OCI-LY1 (cell line): ENCODE measurements at regions not wholly inside any gene's neighbourhood (a gene's known extent, or its start where the extent isn't known, plus 50 kb on each side); places are given as distances from the start of the nearest gene placed in this dataset.

Source experiments
- H2AFZ ChIP-seq: fragments of 200-600 bp; sonication (generic), shearing (Covaris generic); 2 replicates; pipeline ENCODE4 v1.6.0; 2014; ENCODE audit warnings: antibody characterized with exemption, mild to moderate bottlenecking, low read length
- H3F3A ChIP-seq: fragments of 200-600 bp; sonication (generic), shearing (Covaris generic); 2 replicates; pipeline ENCODE4 v1.6.0; 2014; ENCODE audit warnings: mild to moderate bottlenecking, antibody characterized with exemption, low read length, moderate library complexity; ENCODE audit not compliant: insufficient read depth
- H3K27ac ChIP-seq: fragments of 200-600 bp; sonication (generic); 2 replicates; pipeline ENCODE4 v1.5.1; 2014; ENCODE audit warnings: low read length, mixed run types, mild to moderate bottlenecking, low read depth; ENCODE audit not compliant: poor library complexity, severe bottlenecking
- H3K27me3 ChIP-seq: fragments of 200-600 bp; sonication (generic); 2 replicates; pipeline ENCODE4 v1.6.0; 2014; ENCODE audit warnings: antibody characterized with exemption, mild to moderate bottlenecking, low read length, moderate library complexity; ENCODE audit not compliant: insufficient read depth
- H3K36me3 ChIP-seq: fragments of 200-600 bp; sonication (generic); 2 replicates; pipeline ENCODE4 v1.6.1; 2014; ENCODE audit warnings: mild to moderate bottlenecking, antibody characterized with exemption, low read length, moderate library complexity, mixed read lengths; ENCODE audit not compliant: insufficient read depth
- H3K4me1 ChIP-seq: fragments of 200-600 bp; sonication (generic); 2 replicates; pipeline ENCODE4 v1.5.1; 2014; ENCODE audit warnings: mild to moderate bottlenecking, low read length, moderate library complexity; ENCODE audit not compliant: insufficient read depth, severe bottlenecking
- H3K4me2 ChIP-seq: fragments of 200-600 bp; sonication (generic), shearing (Covaris generic); 2 replicates; pipeline ENCODE4 v1.6.1; 2014; ENCODE audit warnings: low read length
- H3K4me3 ChIP-seq: fragments of 200-600 bp; sonication (generic); 2 replicates; pipeline ENCODE4 v1.5.1; 2014; ENCODE audit warnings: low read length, low read depth, mild to moderate bottlenecking, mixed read lengths; ENCODE audit not compliant: poor library complexity, severe bottlenecking
- H3K79me2 ChIP-seq: fragments of 200-600 bp; shearing (Covaris generic); 2 replicates; pipeline ENCODE4 v1.6.1; 2016; ENCODE audit warnings: mixed run types, low read length, mixed read lengths; ENCODE audit not compliant: insufficient read depth
- H3K9ac ChIP-seq: fragments of 200-600 bp; sonication (generic), shearing (Covaris generic); 2 replicates; pipeline ENCODE4 v1.6.1; 2014; ENCODE audit warnings: mild to moderate bottlenecking, low read length, mixed read lengths
- H3K9me2 ChIP-seq: fragments of 200-600 bp; sonication (generic), shearing (Covaris generic); 2 replicates; pipeline ENCODE4 v1.6.1; 2014; ENCODE audit warnings: low read depth, mild to moderate bottlenecking, low read length, mixed read lengths
- H3K9me3 ChIP-seq: fragments of 200-600 bp; shearing (Covaris generic); 2 replicates; pipeline ENCODE4 v1.6.1; 2014; ENCODE audit warnings: low read length, mixed read lengths
- H4K20me1 ChIP-seq: fragments of 200-600 bp; sonication (generic), shearing (Covaris generic); 2 replicates; pipeline ENCODE4 v1.6.0; 2016; ENCODE audit warnings: mild to moderate bottlenecking, low read length; ENCODE audit not compliant: insufficient read depth
- CTCF ChIP-seq: fragments of 200-600 bp; sonication (generic), shearing (Covaris generic); IDR thresholded peaks from 2 replicates; pipeline ENCODE4 v1.5.1; 2017; ENCODE audit warnings: mild to moderate bottlenecking, antibody characterized with exemption, low read length, moderate library complexity, mixed read lengths
- EZH2 ChIP-seq: fragments of 200-600 bp; sonication (generic), shearing (Covaris generic); IDR thresholded peaks from 2 replicates; pipeline ENCODE4 v1.8.0; 2017; ENCODE audit warnings: borderline replicate concordance, mixed run types, mild to moderate bottlenecking, antibody characterized with exemption, low read length, moderate library complexity, mixed read lengths

GRCh38 chr16:85169333-85170065 is 57.2 kb upstream of the CIBAR2 start:
- H3F3A ChIP-seq = no peaks in the 10 kb centered on the region
- H3K36me3 ChIP-seq = no peaks in the 10 kb centered on the region
- H3K27me3 ChIP-seq = 0 out of 2 replicates have a peak, but pooled peaks cover 3% of the 10 kb centered on the region
- no peak overlapping the region for H2AFZ ChIP-seq
- no peaks in the 10 kb centered on the region for H3K79me2 ChIP-seq
- H3K4me2 ChIP-seq = no peak overlapping the region
- no peak overlapping the region for H3K4me3 ChIP-seq
- TF ChIP-seq EZH2 = no peak
- no peak for TF ChIP-seq CTCF
- H4K20me1 ChIP-seq = no peaks in the 10 kb centered on the region
- H3K9ac ChIP-seq = no peak overlapping the region
- no peaks in the 10 kb centered on the region for H3K4me1 ChIP-seq
- no peaks in the 10 kb centered on the region for H3K9me2 ChIP-seq
- H3K9me3 ChIP-seq = no peaks in the 10 kb centered on the region
- no peak overlapping the region for H3K27ac ChIP-seq

- Histone ChIP-seq H3K4me1 (no peaks in the 10 kb centered on the region), H3K27ac (no peak overlapping the region), H3K79me2 (no peaks in the 10 kb centered on the region), H3K9ac (no peak overlapping the region), H3K27me3 (0 out of 2 replicates have a peak, but pooled peaks cover 3% of the 10 kb centered on the region), H3K4me2 (no peak overlapping the region), H3K9me3 (no peaks in the 10 kb centered on the region), H2AFZ (no peak overlapping the region), H3K36me3 (no peaks in the 10 kb centered on the region), H3F3A (no peaks in the 10 kb centered on the region), H4K20me1 (no peaks in the 10 kb centered on the region), H3K4me3 (no peak overlapping the region), H3K9me2 (no peaks in the 10 kb centered on the region)
- TF ChIP-seq EZH2 (no peak), CTCF (no peak)
Measured at GRCh38 chr16:85170066-85170491, 57.8 kb upstream of the CIBAR2 start.

GRCh38 chr16:85170590-85171003 is 58.3 kb upstream of the CIBAR2 start:
- Histone ChIP-seq H4K20me1 (no peaks in the 10 kb centered on the region), H3F3A (no peaks in the 10 kb centered on the region), H3K9me3 (no peaks in the 10 kb centered on the region), H3K4me2 (no peak overlapping the region), H3K4me3 (no peak overlapping the region), H3K9ac (no peak overlapping the region), H2AFZ (no peak overlapping the region), H3K4me1 (no peaks in the 10 kb centered on the region), H3K36me3 (no peaks in the 10 kb centered on the region), H3K27me3 (0 out of 2 replicates have a peak, but pooled peaks cover 3% of the 10 kb centered on the region), H3K27ac (no peak overlapping the region), H3K79me2 (no peaks in the 10 kb centered on the region), H3K9me2 (no peaks in the 10 kb centered on the region)
- TF ChIP-seq CTCF = no peak
- no peak for TF ChIP-seq EZH2
